ENCODE measurements at regions not wholly inside any gene's neighbourhood (a gene's known extent, or its start where the extent isn't known, plus 50 kb on each side); places are given as distances from the start of the nearest gene placed in this dataset.

DNA sequence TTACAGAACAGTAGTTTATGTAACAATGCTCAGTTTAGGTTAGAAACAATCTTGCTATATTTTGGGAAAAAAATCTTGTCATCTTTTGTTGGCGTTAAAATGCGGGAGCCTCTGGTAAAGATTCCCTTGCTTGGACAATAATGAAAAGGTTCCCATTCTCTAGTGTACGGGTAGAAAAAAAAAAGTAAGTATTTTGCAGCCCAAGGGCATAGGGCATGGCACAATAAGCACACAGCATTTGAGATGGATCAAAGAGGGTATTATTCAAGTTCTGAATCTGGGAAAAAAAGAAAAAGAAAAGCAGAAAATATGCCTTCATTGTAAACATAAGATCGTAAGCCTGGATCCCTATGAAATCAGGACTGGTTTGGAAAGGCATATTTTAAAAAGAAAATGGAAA, 408.6 kb upstream of the ROBO2 start:
- no peak for TF ChIP-seq POLR2A (IDR thresholded peaks at IDR 0.05; ENCODE audit: low read depth)
- TF ChIP-seq CTCF (IDR thresholded peaks at IDR 0.05): no peak
- TF ChIP-seq EP300 (IDR thresholded peaks at IDR 0.05): no peak
- no peak for TF ChIP-seq POLR2AphosphoS5 (IDR thresholded peaks at IDR 0.05)

Data from esophagus muscularis mucosa (tissue), 4 donors.